ENCODE measurements at regions not wholly inside any gene's neighbourhood (a gene's known extent, or its start where the extent isn't known, plus 50 kb on each side); places are given as distances from the start of the nearest gene placed in this dataset.

GRCh38 chr5:4198461-4198860 is 602.8 kb downstream of the IRX1 start:
- no peaks in the 10 kb centered on the region for H3K4me1 ChIP-seq
- no peak for ATAC-seq
- DNase-seq (ENCODE audit: low read depth in 1 of 2, low spot score in 1 of 2), result no peak
- 6% methylated on average over 7 of the region's 7 CpGs for WGBS (ENCODE audit: missing lambda C conversion rate)
- no peak for FAIRE-seq
- H3K4me2 ChIP-seq, result no peak overlapping the region
- H3K27ac ChIP-seq, result no peak overlapping the region
- TF ChIP-seq MAFK (IDR thresholded peaks at IDR 0.05; ENCODE audit: partially characterized antibody) (no peak), NFE2L2 (conservative IDR thresholded peaks at IDR 0.05; ENCODE audit: low read length) (no peak)
- H3K4me3 ChIP-seq, result no peak overlapping the region
- POLR2A ChIA-PET, result no interaction called here
- no peaks in the 10 kb centered on the region; the same call in 2 of the 3 replicates for H3K9me3 ChIP-seq
- CTCF ChIA-PET, result no interaction called here

GRCh38 chr5:4199049-4199841 is 603.6 kb downstream of the IRX1 start:
- CTCF ChIA-PET, result no interaction called here
- POLR2A ChIA-PET, result no interaction called here
- ATAC-seq (no peak), FAIRE-seq (no peak), DNase-seq (ENCODE audit: low read depth in 1 of 2, low spot score in 1 of 2) (no peak)
- no peaks in the 10 kb centered on the region for H3K4me1 ChIP-seq
- TF ChIP-seq EP300 (IDR thresholded peaks at IDR 0.05), result no peak
- no peak for TF ChIP-seq MAFK (IDR thresholded peaks at IDR 0.05; ENCODE audit: partially characterized antibody)
- no peak for TF ChIP-seq HOXB5 (CRISPR knock-in tag; IDR thresholded peaks at IDR 0.05)
- no peak for TF ChIP-seq KDM5A (IDR thresholded peaks at IDR 0.05)
- no peak for TF ChIP-seq CBX2 (IDR thresholded peaks at IDR 0.05; ENCODE audit: borderline replicate concordance, low read depth)
- TF ChIP-seq CEBPB (IDR thresholded peaks at IDR 0.05), result no peak
- TF ChIP-seq KDM1A (IDR thresholded peaks at IDR 0.05; ENCODE audit: low read depth), result no peak
- no peak for TF ChIP-seq TP53 (CRISPR knock-in tag; IDR thresholded peaks at IDR 0.05)
- no peak for TF ChIP-seq JUNB (IDR thresholded peaks at IDR 0.05)
- TF ChIP-seq EHMT2 (IDR thresholded peaks at IDR 0.05; ENCODE audit: low read depth), result no peak
- TF ChIP-seq FOSB (CRISPR knock-in tag; IDR thresholded peaks at IDR 0.05), result no peak
- TF ChIP-seq HOXA7 (CRISPR knock-in tag; IDR thresholded peaks at IDR 0.05), result no peak
- no peak for TF ChIP-seq HES2 (IDR thresholded peaks at IDR 0.05)
- no peak for TF ChIP-seq BCL3 (IDR thresholded peaks at IDR 0.05)
- no peak for TF ChIP-seq ELK1 (IDR thresholded peaks at IDR 0.05; ENCODE audit: low read depth, low read length)
- TF ChIP-seq CHD4 (IDR thresholded peaks at IDR 0.05; ENCODE audit: borderline replicate concordance), result no peak
- no peak for TF ChIP-seq MYC (IDR thresholded peaks at IDR 0.05; ENCODE audit: borderline replicate concordance, low read length)
- H3K4me2 ChIP-seq, result no peak overlapping the region
- WGBS (ENCODE audit: missing lambda C conversion rate), result 13% methylated on average over 19 of the region's 19 CpGs
- no peak overlapping the region for H3K27ac ChIP-seq
- H3K9me3 ChIP-seq, result no peaks in the 10 kb centered on the region; the same call in 2 of the 3 replicates
- no peak overlapping the region for H3K4me3 ChIP-seq

- TF ChIP-seq POLR2AphosphoS2 (conservative IDR thresholded peaks at IDR 0.05; ENCODE audit: low read length) (no peak), RARB (CRISPR knock-in tag; IDR thresholded peaks at IDR 0.05) (no peak)
- Histone ChIP-seq H3K9me3 (no peaks in the 10 kb centered on the region; the same call in 2 of the 3 replicates), H3K4me1 (no peaks in the 10 kb centered on the region), H3K4me2 (no peak overlapping the region), H3K4me3 (no peak overlapping the region), H3K27ac (no peak overlapping the region)
- ChIA-PET POLR2A (no interaction called here), CTCF (no interaction called here)
- WGBS (ENCODE audit: missing lambda C conversion rate), result 19% methylated on average over 4 of the region's 4 CpGs
- FAIRE-seq, result no peak
- DNase-seq (ENCODE audit: low read depth in 1 of 2, low spot score in 1 of 2), result no peak
- ATAC-seq, result no peak
These were observed 607.5 kb downstream of the IRX1 start for GRCh38 chr5:4203146-4203545.
